ENCODE measurements at regions not wholly inside any gene's neighbourhood (a gene's known extent, or its start where the extent isn't known, plus 50 kb on each side); places are given as distances from the start of the nearest gene placed in this dataset.

DNA sequence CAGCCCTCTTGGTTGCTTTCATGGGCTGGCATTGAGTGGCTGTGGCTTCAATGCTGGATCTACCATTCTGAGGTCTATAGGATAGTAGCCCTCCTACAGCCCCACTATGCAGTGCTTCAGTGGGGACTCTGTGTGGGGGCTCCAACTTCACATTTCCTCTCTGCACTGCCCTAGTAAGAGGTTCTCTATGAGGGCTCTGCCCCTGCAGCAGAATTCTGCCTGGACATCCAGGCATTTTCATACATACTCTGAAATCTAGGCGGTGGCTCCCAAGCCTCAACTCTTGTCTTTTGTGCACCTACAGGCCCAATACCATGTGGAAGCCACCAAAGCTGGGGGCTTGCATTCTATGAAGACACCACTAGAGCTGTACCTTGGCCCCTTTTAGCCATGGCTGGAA, 195.8 kb downstream of the IGSF11 start:
- H4K91ac ChIP-seq (replicated peaks; ENCODE audit: insufficient read length, low read length) = no peak overlapping the region
- H3K23ac ChIP-seq (ENCODE audit: insufficient read length) = no peak overlapping the region
- no peak overlapping the region for H2BK5ac ChIP-seq (ENCODE audit: low read depth, low read length)
- no peak overlapping the region for H2BK120ac ChIP-seq (replicated peaks; ENCODE audit: low read depth, low read length)
- H3K9ac ChIP-seq (replicated peaks in 1 of 4; ENCODE audit: extremely low read depth in 1 of 4, low read depth in 3 of 4, low read length in 3 of 4) = no peak overlapping the region
- H3K4me2 ChIP-seq (ENCODE audit: insufficient read depth in 1 of 2, low read depth in 2 of 2, low read length in 2 of 2) = no peak overlapping the region
- no peaks in the 10 kb centered on the region for H3K27me3 ChIP-seq (replicated peaks in 1 of 4; ENCODE audit: control insufficient read depth in 3 of 4, extremely low read depth in 1 of 4, insufficient read depth in 3 of 4, low read length in 3 of 4)
- WGBS, 2 experiments (ENCODE audit: extremely low coverage in 1 of 2, insufficient coverage in 1 of 2, insufficient read length in 1 of 2, insufficient replicate concordance in 2 of 2, low coverage in 1 of 2, low lambda C conversion rate in 2 of 2, missing lambda C conversion rate in 1 of 2) = 0% methylated on average over 1 of the region's 1 CpG; no CpG with 5 or more reads in 1 of the 2 experiments
- no peak for FAIRE-seq
- peaks cover 38 to 41% of the 10 kb centered on the region in 2 experiments for H3K9me3 ChIP-seq (ENCODE audit: insufficient read depth in 2 of 2, low read depth in 1 of 2, low read length in 1 of 2)
- H3K23me2 ChIP-seq (ENCODE audit: low read depth, low read length) = no peaks in the 10 kb centered on the region
- H3K14ac ChIP-seq (ENCODE audit: insufficient read length) = no peak overlapping the region
- H3K79me1 ChIP-seq (ENCODE audit: low read depth, low read length) = no peaks in the 10 kb centered on the region
- no peak overlapping the region for H2AK5ac ChIP-seq (ENCODE audit: low read depth, low read length)
- no peak overlapping the region for H3K18ac ChIP-seq (ENCODE audit: extremely low read depth, low read length)
- TF ChIP-seq FOSL1 (IDR thresholded peaks at IDR 0.05; ENCODE audit: insufficient read depth, low read depth, low read length) = no peak
- no peak for TF ChIP-seq POU5F1 (IDR thresholded peaks at IDR 0.05; ENCODE audit: low read depth, low read length)
- no peak for TF ChIP-seq GTF2F1 (IDR thresholded peaks at IDR 0.05; ENCODE audit: borderline replicate concordance, low read depth, low read length)
- no peak for TF ChIP-seq JUND (IDR thresholded peaks at IDR 0.05; ENCODE audit: low read length)
- H3K79me2 ChIP-seq (ENCODE audit: control insufficient read depth in 1 of 2, insufficient read depth in 2 of 2, low read length in 2 of 2) = no peaks in the 10 kb centered on the region
- no peak overlapping the region for H2BK12ac ChIP-seq (ENCODE audit: low read depth, low read length)
- H3K4ac ChIP-seq (replicated peaks; ENCODE audit: insufficient read length, low read depth, low read length) = no peak overlapping the region
- ChIA-PET CTCF (ENCODE audit: partially characterized antibody) (interaction anchor here (0.7 kb wide), 1 partner anchor 15 kb away, joined by 3 read pairs; no protein-coding TSS in a partner anchor), POLR2A (ENCODE audit: partially characterized antibody) (no interaction called here)
- H2BK20ac ChIP-seq (ENCODE audit: low read length) = no peak overlapping the region
- DNase-seq (ENCODE audit: low read depth in 1 of 2, low spot score in 2 of 2) = no peak
- no peak overlapping the region for H2AFZ ChIP-seq (ENCODE audit: low read length)
- no peak overlapping the region for H4K5ac ChIP-seq (ENCODE audit: insufficient read length, low read depth, low read length)
- H3K4me3 ChIP-seq (ENCODE audit: extremely low read depth in 1 of 4, insufficient read depth in 2 of 4, low read depth in 3 of 4, low read length in 4 of 4) = no peak overlapping the region
- H4K20me1 ChIP-seq (replicated peaks in 1 of 2; ENCODE audit: control insufficient read depth in 1 of 2, insufficient read depth in 2 of 2, low read length in 2 of 2) = no peaks in the 10 kb centered on the region
- peaks cover 0 to 5% (median 0%) of the 10 kb centered on the region in 4 experiments; a peak in 2 of 8 replicates for H3K36me3 ChIP-seq (ENCODE audit: control insufficient read depth in 2 of 4, insufficient read depth in 4 of 4, low read length in 3 of 4)
- no peaks in the 10 kb centered on the region for H3K4me1 ChIP-seq (replicated peaks in 1 of 4; ENCODE audit: control insufficient read depth in 3 of 4, insufficient read depth in 4 of 4, low read length in 3 of 4)
- no peak overlapping the region for H3K56ac ChIP-seq (replicated peaks; ENCODE audit: insufficient read length, low read depth, low read length)
- H4K8ac ChIP-seq (ENCODE audit: extremely low read depth, insufficient read depth, low read length) = no peak overlapping the region
- H3K27ac ChIP-seq (ENCODE audit: low read depth, low read length) = no peak overlapping the region
- H2BK15ac ChIP-seq (ENCODE audit: low read length) = no peak overlapping the region
